ENCODE measurements at regions not wholly inside any gene's neighbourhood (a gene's known extent, or its start where the extent isn't known, plus 50 kb on each side); places are given as distances from the start of the nearest gene placed in this dataset.

GRCh38 chr9:18159254-18159653 lies 314.7 kb upstream of the ADAMTSL1 start:
- no peak for DNase-seq

GRCh38 chr9:18163146-18163545 lies 310.8 kb upstream of the ADAMTSL1 start:
- no peak for DNase-seq

GRCh38 chr9:18167733-18168132 lies 306.2 kb upstream of the ADAMTSL1 start:
- DNase-seq = no peak

- no peak for DNase-seq
Observed at GRCh38 chr9:18173923-18174322, 300.0 kb upstream of the ADAMTSL1 start.

- DNase-seq = no peak
Observed at GRCh38 chr9:18182636-18183035, 291.3 kb upstream of the ADAMTSL1 start.

- DNase-seq = no peak
Observed at GRCh38 chr9:18183974-18184373, 290.0 kb upstream of the ADAMTSL1 start.

GRCh38 chr9:18184401-18184800 lies 289.6 kb upstream of the ADAMTSL1 start:
- no peak for DNase-seq

- DNase-seq = no peak
Observed at GRCh38 chr9:18185196-18185595, 288.8 kb upstream of the ADAMTSL1 start.

GRCh38 chr9:18188971-18189370 lies 285.0 kb upstream of the ADAMTSL1 start:
- no peak for DNase-seq

GRCh38 chr9:18189871-18190670 lies 283.9 kb upstream of the ADAMTSL1 start:
- no peak for DNase-seq

GRCh38 chr9:18190671-18191374 lies 283.1 kb upstream of the ADAMTSL1 start:
- DNase-seq = no peak

GRCh38 chr9:18194316-18194715 lies 279.6 kb upstream of the ADAMTSL1 start:
- no peak for DNase-seq

- no peak for DNase-seq
Observed at GRCh38 chr9:18195223-18195622, 278.7 kb upstream of the ADAMTSL1 start.

GRCh38 chr9:18202924-18203323 lies 271.0 kb upstream of the ADAMTSL1 start:
- no peak for DNase-seq

- no peak for DNase-seq
Observed at GRCh38 chr9:18207735-18208134, 266.2 kb upstream of the ADAMTSL1 start.

- no peak for DNase-seq
Observed at GRCh38 chr9:18208166-18209059, 265.5 kb upstream of the ADAMTSL1 start.

GRCh38 chr9:18215626-18216025 lies 258.3 kb upstream of the ADAMTSL1 start:
- DNase-seq = no peak

- no peak for DNase-seq
Observed at GRCh38 chr9:18216376-18216775, 257.6 kb upstream of the ADAMTSL1 start.

- DNase-seq = no peak
Observed at GRCh38 chr9:18228101-18228500, 245.9 kb upstream of the ADAMTSL1 start.

GRCh38 chr9:18229992-18230676 lies 243.8 kb upstream of the ADAMTSL1 start:
- DNase-seq = no peak

GRCh38 chr9:18233311-18233710 lies 240.6 kb upstream of the ADAMTSL1 start:
- DNase-seq = no peak

- no peak for DNase-seq
Observed at GRCh38 chr9:18233776-18234445, 240.0 kb upstream of the ADAMTSL1 start.

Data from amniotic stem cell (primary cell).